Right atrium auricular region (tissue), 2 donors: ENCODE measurements at regions not wholly inside any gene's neighbourhood (a gene's known extent, or its start where the extent isn't known, plus 50 kb on each side); places are given as distances from the start of the nearest gene placed in this dataset.

Source experiments
- DNase-seq: peaks from one replicate; pipeline ENCODE4 v3.0.0-alpha.2; 2019; ENCODE audit warnings: low spot score
- H3K27ac ChIP-seq, 2 donors: fragments of 200-600 bp; sonication (generic); 1 replicate in 1 of 2; 2 replicates in 1 of 2; pipeline ENCODE4 v1.5.1; 2016 to 2019
- H3K27me3 ChIP-seq, 2 donors: fragments of 200-600 bp; sonication (generic); one replicate each; pipeline versions ENCODE4 v1.5.1 to v1.6.0; 2017 to 2019
- H3K36me3 ChIP-seq: fragments of 200-600 bp; sonication (generic); one replicate; pipeline ENCODE4 v1.5.1; 2016
- H3K4me1 ChIP-seq, 2 donors: fragments of 200-600 bp; sonication (generic); one replicate each; pipeline versions ENCODE4 v1.5.1 to v1.6.0; 2017 to 2019
- H3K4me3 ChIP-seq, 2 donors: fragments of 200-600 bp; sonication (generic); 1 replicate in 1 of 2; 2 replicates in 1 of 2; pipeline ENCODE4 v1.5.1; 2017 to 2019; ENCODE audit warnings: mild to moderate bottlenecking in 1 of 2, moderate library complexity in 1 of 2
- H3K9me3 ChIP-seq, 2 donors: fragments of 200-600 bp; sonication (generic); one replicate each; pipeline ENCODE4 v1.5.1; 2019
- TF ChIP-seq, protein P1 (sequence below), 2 donors: fragments of 200-600 bp; sonication (generic); IDR thresholded peaks; one replicate each; pipeline ENCODE4 v1.5.1; 2019; ENCODE audit warnings: antibody characterized with exemption in 2 of 2

- Histone ChIP-seq H3K27ac (no peak overlapping the region), H3K4me3 (no peak overlapping the region), H3K36me3 (no peaks in the 10 kb centered on the region), H3K9me3 (no peaks in the 10 kb centered on the region), H3K4me1 (no peaks in the 10 kb centered on the region), H3K27me3 (no peaks in the 10 kb centered on the region)
- TF ChIP-seq, protein P1, sequence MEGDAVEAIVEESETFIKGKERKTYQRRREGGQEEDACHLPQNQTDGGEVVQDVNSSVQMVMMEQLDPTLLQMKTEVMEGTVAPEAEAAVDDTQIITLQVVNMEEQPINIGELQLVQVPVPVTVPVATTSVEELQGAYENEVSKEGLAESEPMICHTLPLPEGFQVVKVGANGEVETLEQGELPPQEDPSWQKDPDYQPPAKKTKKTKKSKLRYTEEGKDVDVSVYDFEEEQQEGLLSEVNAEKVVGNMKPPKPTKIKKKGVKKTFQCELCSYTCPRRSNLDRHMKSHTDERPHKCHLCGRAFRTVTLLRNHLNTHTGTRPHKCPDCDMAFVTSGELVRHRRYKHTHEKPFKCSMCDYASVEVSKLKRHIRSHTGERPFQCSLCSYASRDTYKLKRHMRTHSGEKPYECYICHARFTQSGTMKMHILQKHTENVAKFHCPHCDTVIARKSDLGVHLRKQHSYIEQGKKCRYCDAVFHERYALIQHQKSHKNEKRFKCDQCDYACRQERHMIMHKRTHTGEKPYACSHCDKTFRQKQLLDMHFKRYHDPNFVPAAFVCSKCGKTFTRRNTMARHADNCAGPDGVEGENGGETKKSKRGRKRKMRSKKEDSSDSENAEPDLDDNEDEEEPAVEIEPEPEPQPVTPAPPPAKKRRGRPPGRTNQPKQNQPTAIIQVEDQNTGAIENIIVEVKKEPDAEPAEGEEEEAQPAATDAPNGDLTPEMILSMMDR (IDR thresholded peaks at IDR 0.05), result no peak
- DNase-seq, result no peak
These were observed 356.5 kb upstream of the TUSC1 start for GRCh38 chr9:26034786-26035185.

DNA sequence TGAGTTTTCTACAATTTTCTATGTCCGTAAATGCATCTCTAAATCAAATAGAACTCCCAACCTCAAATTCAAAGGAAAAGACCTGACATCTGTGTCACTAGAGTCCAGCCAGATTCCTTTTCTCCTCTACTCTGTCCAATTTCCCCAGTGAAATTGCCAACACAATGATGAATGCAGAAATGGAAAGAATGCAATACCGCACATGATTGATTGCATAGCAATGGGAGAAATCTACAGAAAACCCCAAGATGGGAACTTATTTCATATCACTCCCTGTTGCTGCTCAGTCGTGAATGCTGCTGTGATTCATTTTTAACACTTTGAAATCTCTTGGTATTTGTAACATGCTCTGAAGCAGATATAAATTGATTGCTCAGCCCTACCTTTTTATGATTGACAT is 355.1 kb upstream of the TUSC1 start:
- no peak for DNase-seq
- Histone ChIP-seq H3K27ac (no peak overlapping the region), H3K27me3 (no peaks in the 10 kb centered on the region), H3K36me3 (no peaks in the 10 kb centered on the region), H3K4me1 (no peaks in the 10 kb centered on the region), H3K4me3 (no peak overlapping the region), H3K9me3 (no peaks in the 10 kb centered on the region)
- TF ChIP-seq, protein P1 (IDR thresholded peaks at IDR 0.05), result no peak

DNA sequence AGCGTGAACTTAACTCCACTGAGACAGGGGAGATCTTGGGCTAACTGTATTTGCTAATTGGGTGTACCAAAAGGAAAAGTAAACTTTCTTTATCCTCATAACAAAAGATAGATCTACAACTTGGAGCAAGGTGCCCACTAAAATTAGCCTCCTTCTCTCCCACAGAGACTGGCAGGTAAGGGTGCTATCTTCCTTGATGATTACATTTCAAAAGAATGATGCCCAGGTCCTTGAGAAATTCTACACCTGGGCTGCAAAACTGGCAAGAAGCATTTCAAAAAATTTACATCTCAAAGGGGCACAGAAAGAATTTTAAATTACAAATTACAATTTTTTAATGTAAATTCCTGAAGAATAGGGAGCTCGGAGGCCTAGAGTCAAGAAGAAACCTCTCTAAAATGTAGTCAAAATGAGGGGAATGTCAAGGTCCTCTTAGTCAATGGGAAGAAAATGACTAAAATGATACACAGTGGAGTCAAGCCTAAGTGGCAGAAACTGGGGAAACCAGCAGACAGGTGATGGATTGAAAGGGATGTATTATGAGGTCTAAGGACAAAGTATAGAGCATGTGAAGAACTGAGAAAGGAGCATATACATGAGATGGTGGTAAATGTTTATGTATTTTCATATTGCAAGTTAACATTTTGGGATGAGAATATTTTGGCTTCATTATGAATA is 348.3 kb upstream of the TUSC1 start:
- no peaks in the 10 kb centered on the region for H3K9me3 ChIP-seq
- no peak overlapping the region for H3K4me3 ChIP-seq
- H3K4me1 ChIP-seq, result no peaks in the 10 kb centered on the region
- H3K27me3 ChIP-seq, result no peaks in the 10 kb centered on the region
- TF ChIP-seq, protein P1 (IDR thresholded peaks at IDR 0.05), result no peak
- no peaks in the 10 kb centered on the region for H3K36me3 ChIP-seq
- DNase-seq, result no peak
- no peak overlapping the region for H3K27ac ChIP-seq

DNA sequence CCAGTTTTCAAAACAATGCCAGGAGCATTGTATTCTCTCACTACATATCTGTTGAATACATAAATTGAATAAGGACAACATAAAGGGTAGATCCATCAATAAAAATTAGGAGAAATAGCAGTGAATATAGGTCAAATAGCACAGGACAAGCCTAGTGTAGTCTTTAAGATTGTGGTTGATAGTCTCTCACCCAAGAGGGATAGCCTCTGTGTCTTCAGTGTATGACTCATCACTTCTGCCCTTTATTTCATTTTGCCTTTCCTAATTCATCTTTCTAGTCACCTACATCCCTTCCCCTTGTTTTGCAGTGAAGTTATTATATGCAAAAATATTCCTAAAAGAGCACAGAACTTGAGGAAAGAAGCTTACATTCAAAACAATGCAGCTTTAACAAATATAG is 335.0 kb upstream of the TUSC1 start:
- no peak for DNase-seq
- no peaks in the 10 kb centered on the region for H3K27me3 ChIP-seq
- TF ChIP-seq, protein P1 (IDR thresholded peaks at IDR 0.05), result no peak

DNA sequence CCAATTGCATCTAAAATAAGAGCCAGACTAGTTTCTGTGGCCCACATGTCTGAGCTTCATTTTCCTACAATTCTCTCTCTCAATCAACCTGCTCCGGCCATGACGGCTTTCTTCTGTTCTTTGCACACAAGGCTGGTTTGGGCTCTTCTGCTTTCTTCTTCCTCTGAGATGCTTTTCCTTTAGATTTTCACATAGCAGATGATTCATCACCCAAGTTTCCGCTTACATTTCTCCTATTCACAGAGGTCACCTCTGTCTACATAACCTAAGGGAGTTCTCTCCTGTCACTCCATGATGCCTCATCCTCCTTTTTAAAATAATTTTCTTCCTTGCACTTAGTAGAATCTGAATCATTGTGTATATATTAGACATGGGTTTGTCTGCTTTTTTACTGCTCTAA is 334.6 kb upstream of the TUSC1 start:
- no peak for DNase-seq
- TF ChIP-seq, protein P1 (IDR thresholded peaks at IDR 0.05), result no peak
- Histone ChIP-seq H3K36me3 (no peaks in the 10 kb centered on the region), H3K27me3 (no peaks in the 10 kb centered on the region), H3K9me3 (peaks cover 0 to 3% of the 10 kb centered on the region in 2 donors), H3K27ac (no peak overlapping the region), H3K4me1 (no peaks in the 10 kb centered on the region), H3K4me3 (no peak overlapping the region)

More for the DNA sequence above, 335.0 kb upstream of the TUSC1 start:
- Histone ChIP-seq H3K9me3 (peaks cover 0 to 3% of the 10 kb centered on the region in 2 donors), H3K36me3 (no peaks in the 10 kb centered on the region), H3K4me1 (no peaks in the 10 kb centered on the region), H3K27ac (no peak overlapping the region), H3K4me3 (no peak overlapping the region)

- no peak overlapping the region for H3K27ac ChIP-seq
- TF ChIP-seq, protein P1 (IDR thresholded peaks at IDR 0.05), result no peak
- no peak for DNase-seq
- no peak overlapping the region for H3K4me3 ChIP-seq
- no peaks in the 10 kb centered on the region for H3K27me3 ChIP-seq
- no peaks in the 10 kb centered on the region for H3K9me3 ChIP-seq
- H3K36me3 ChIP-seq, result no peaks in the 10 kb centered on the region
- no peaks in the 10 kb centered on the region for H3K4me1 ChIP-seq
These were observed 316.4 kb upstream of the TUSC1 start for GRCh38 chr9:25994605-25995004.
